ENCODE measurements at regions not wholly inside any gene's neighbourhood (a gene's known extent, or its start where the extent isn't known, plus 50 kb on each side); places are given as distances from the start of the nearest gene placed in this dataset.

- no peak for DNase-seq
Measured at GRCh38 chr2:236693531-236693930, 123.9 kb downstream of the ACKR3 start.

- DNase-seq: no peak
Measured at GRCh38 chr2:236694146-236694888, 124.7 kb downstream of the ACKR3 start.

- no peak for DNase-seq
Measured at GRCh38 chr2:236696834-236697233, 127.2 kb downstream of the ACKR3 start.

- no peak for DNase-seq
Measured at GRCh38 chr2:236698016-236698627, 128.5 kb downstream of the ACKR3 start.

GRCh38 chr2:236700703-236701102 is 131.1 kb downstream of the ACKR3 start:
- no peak for DNase-seq

GRCh38 chr2:236702657-236703372 is 133.2 kb downstream of the ACKR3 start:
- DNase-seq: peak; percentile 62

- no peak for DNase-seq
Measured at GRCh38 chr2:236703373-236703709, 133.7 kb downstream of the ACKR3 start.

- no peak for DNase-seq
Measured at GRCh38 chr2:236703906-236704305, 134.3 kb downstream of the ACKR3 start.

GRCh38 chr2:236704887-236705286 is 135.3 kb downstream of the ACKR3 start:
- no peak for DNase-seq

- DNase-seq: no peak
Measured at GRCh38 chr2:236705295-236706105, 135.9 kb downstream of the ACKR3 start.

- DNase-seq: peak; percentile 14
Measured at GRCh38 chr2:236706288-236706687, 136.7 kb downstream of the ACKR3 start.

GRCh38 chr2:236706803-236707202 is 137.2 kb downstream of the ACKR3 start:
- no peak for DNase-seq

GRCh38 chr2:236711440-236711839 is 141.8 kb downstream of the ACKR3 start:
- no peak for DNase-seq

- DNase-seq: no peak
Measured at GRCh38 chr2:236712304-236712703, 142.7 kb downstream of the ACKR3 start.

- DNase-seq: no peak
Measured at GRCh38 chr2:236712961-236713673, 143.5 kb downstream of the ACKR3 start.

GRCh38 chr2:236714080-236714479 is 144.5 kb downstream of the ACKR3 start:
- no peak for DNase-seq

GRCh38 chr2:236715077-236715476 is 145.5 kb downstream of the ACKR3 start:
- DNase-seq: no peak

GRCh38 chr2:236715491-236715961 is 145.9 kb downstream of the ACKR3 start:
- no peak for DNase-seq

GRCh38 chr2:236717120-236717519 is 147.5 kb downstream of the ACKR3 start:
- no peak for DNase-seq

GRCh38 chr2:236717729-236718128 is 148.1 kb downstream of the ACKR3 start:
- no peak for DNase-seq

- no peak for DNase-seq
Measured at GRCh38 chr2:236718207-236718992, 148.8 kb downstream of the ACKR3 start.

- DNase-seq: no peak
Measured at GRCh38 chr2:236719192-236719635, 149.6 kb downstream of the ACKR3 start.
